CD4-positive, alpha-beta T cell (primary cell): ENCODE measurements at regions not wholly inside any gene's neighbourhood (a gene's known extent, or its start where the extent isn't known, plus 50 kb on each side); places are given as distances from the start of the nearest gene placed in this dataset.

Experiments used
- ATAC-seq: fragments of 200-7000 bp; cut with Tn5 transposase; one replicate; pipeline ENCODE4 v1.10.0; 2022; ENCODE audit warnings: mild to moderate bottlenecking; ENCODE audit not compliant: poor library complexity
- CTCF ChIA-PET: fragments of 350-600 bp; sonication (Branson Sonifier 250); formaldehyde crosslinking; loops from one replicate; lab custom pipeline; 2021; ENCODE audit warnings: antibody characterized with exemption, inconsistent platforms; lab: Charles Lee
- POLR2A ChIA-PET: fragments of 350-600 bp; sonication (Branson Sonifier 250); formaldehyde crosslinking; loops from one replicate; lab custom pipeline; 2021; ENCODE audit warnings: antibody characterized with exemption, inconsistent platforms; lab: Charles Lee
- DNase-seq, 14 experiments: peaks; one replicate each; pipeline ENCODE4 v3.0.0-alpha.2; 2013 to 2020; ENCODE audit warnings: mixed read lengths in 2 of 14
- H3K27ac ChIP-seq, 2 donors: one replicate each; pipeline versions ENCODE4 v1.5.1 to v1.7.0; 2013; ENCODE audit warnings: low read length in 2 of 2, low read depth in 1 of 2, mild to moderate bottlenecking in 1 of 2
- H3K27me3 ChIP-seq, 2 experiments: 1 replicate in 1 of 2; 2 replicates in 1 of 2; pipeline versions ENCODE4 v1.6.1 to v1.7.0; 2013; ENCODE audit warnings: low read length in 2 of 2, control low read depth in 1 of 2, mild to moderate bottlenecking in 1 of 2, moderate library complexity in 1 of 2; ENCODE audit not compliant: insufficient read depth in 2 of 2, control insufficient read depth in 1 of 2
- H3K36me3 ChIP-seq: one replicate; pipeline ENCODE4 v1.6.1; 2013; ENCODE audit warnings: low read length, control low read depth; ENCODE audit not compliant: insufficient read depth
- H3K4me1 ChIP-seq: one replicate; pipeline ENCODE4 v1.6.1; 2013; ENCODE audit warnings: low read length, control low read depth; ENCODE audit not compliant: insufficient read depth
- H3K4me3 ChIP-seq: one replicate; pipeline ENCODE4 v1.5.1; 2013; ENCODE audit warnings: mild to moderate bottlenecking, low read length, moderate library complexity
- H3K9me3 ChIP-seq, 2 experiments: 1 replicate in 1 of 2; 2 replicates in 1 of 2; pipeline versions ENCODE4 v1.6.1 to v1.7.0; 2013; ENCODE audit warnings: low read length in 2 of 2, mild to moderate bottlenecking in 2 of 2, control low read depth in 1 of 2, moderate library complexity in 1 of 2; ENCODE audit not compliant: control insufficient read depth in 1 of 2, insufficient read depth in 1 of 2
- H3K27ac Mint-ChIP-seq: one replicate; pipeline ENCODE4 v1.8.0; 2020; ENCODE audit warnings: mixed read lengths
- H3K27me3 Mint-ChIP-seq: one replicate; pipeline ENCODE4 v1.8.0; 2021; ENCODE audit warnings: mixed read lengths
- H3K36me3 Mint-ChIP-seq: one replicate; pipeline ENCODE4 v1.8.0; 2021; ENCODE audit warnings: low read depth, mixed read lengths
- H3K4me1 Mint-ChIP-seq: one replicate; pipeline ENCODE4 v1.8.0; 2021; ENCODE audit warnings: low read depth, mixed read lengths
- H3K4me3 Mint-ChIP-seq: one replicate; pipeline ENCODE4 v1.8.0; 2020; ENCODE audit warnings: mild to moderate bottlenecking, mixed read lengths
- H3K9me3 Mint-ChIP-seq: one replicate; pipeline ENCODE4 v1.8.0; 2020; ENCODE audit warnings: mixed read lengths
- intact Hi-C, 2 experiments: fragments of 100-400 bp; cut with DNase I in 1 of 2; cut with micrococcal nuclease in 1 of 2; formaldehyde crosslinking; loops; one replicate each; pipeline versions ENCODE4 v1.15.1 to v1.9.0; 2023 to 2025; cut with DNase I, micrococcal nuclease
- TF ChIP-seq, protein P1 (sequence below): fragments of 200-600 bp; IDR thresholded peaks from one replicate; pipeline ENCODE4 v1.8.0; 2022; ENCODE audit warnings: antibody characterized with exemption, mild to moderate bottlenecking

- CTCF ChIA-PET: no interaction called here
- intact Hi-C loops: no loop called here
- Histone ChIP-seq H3K27ac (no peak overlapping the region), H3K27me3 (no peaks in the 10 kb centered on the region), H3K4me1 (no peaks in the 10 kb centered on the region), H3K36me3 (no peaks in the 10 kb centered on the region), H3K4me3 (no peak overlapping the region), H3K9me3 (peaks cover 0 to 4% of the 10 kb centered on the region in 2 experiments)
- no peaks in the 10 kb centered on the region for H3K4me1 Mint-ChIP-seq
- H3K27me3 Mint-ChIP-seq: peaks cover 4% of the 10 kb centered on the region
- H3K9me3 Mint-ChIP-seq: no peaks in the 10 kb centered on the region
- POLR2A ChIA-PET: no interaction called here
- no peak overlapping the region for H3K27ac Mint-ChIP-seq
- ATAC-seq (no peak), DNase-seq (no peak)
- TF ChIP-seq, protein P1, sequence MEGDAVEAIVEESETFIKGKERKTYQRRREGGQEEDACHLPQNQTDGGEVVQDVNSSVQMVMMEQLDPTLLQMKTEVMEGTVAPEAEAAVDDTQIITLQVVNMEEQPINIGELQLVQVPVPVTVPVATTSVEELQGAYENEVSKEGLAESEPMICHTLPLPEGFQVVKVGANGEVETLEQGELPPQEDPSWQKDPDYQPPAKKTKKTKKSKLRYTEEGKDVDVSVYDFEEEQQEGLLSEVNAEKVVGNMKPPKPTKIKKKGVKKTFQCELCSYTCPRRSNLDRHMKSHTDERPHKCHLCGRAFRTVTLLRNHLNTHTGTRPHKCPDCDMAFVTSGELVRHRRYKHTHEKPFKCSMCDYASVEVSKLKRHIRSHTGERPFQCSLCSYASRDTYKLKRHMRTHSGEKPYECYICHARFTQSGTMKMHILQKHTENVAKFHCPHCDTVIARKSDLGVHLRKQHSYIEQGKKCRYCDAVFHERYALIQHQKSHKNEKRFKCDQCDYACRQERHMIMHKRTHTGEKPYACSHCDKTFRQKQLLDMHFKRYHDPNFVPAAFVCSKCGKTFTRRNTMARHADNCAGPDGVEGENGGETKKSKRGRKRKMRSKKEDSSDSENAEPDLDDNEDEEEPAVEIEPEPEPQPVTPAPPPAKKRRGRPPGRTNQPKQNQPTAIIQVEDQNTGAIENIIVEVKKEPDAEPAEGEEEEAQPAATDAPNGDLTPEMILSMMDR: no peak
- no peak overlapping the region for H3K4me3 Mint-ChIP-seq
- H3K36me3 Mint-ChIP-seq: no peaks in the 10 kb centered on the region
Observed at GRCh38 chr10:129179972-129180678, 286.9 kb upstream of the MGMT start.

GRCh38 chr10:129184196-129184595, 282.8 kb upstream of the MGMT start:
- Histone ChIP-seq H3K4me3 (no peak overlapping the region), H3K36me3 (no peaks in the 10 kb centered on the region), H3K9me3 (no peaks in the 10 kb centered on the region), H3K4me1 (no peaks in the 10 kb centered on the region), H3K27ac (no peak overlapping the region), H3K27me3 (no peaks in the 10 kb centered on the region)
- ATAC-seq: no peak
- intact Hi-C loops: no loop called here
- Mint-ChIP-seq H3K27ac (no peak overlapping the region), H3K4me3 (no peak overlapping the region), H3K27me3 (no peaks in the 10 kb centered on the region), H3K36me3 (no peaks in the 10 kb centered on the region), H3K9me3 (peaks cover 8% of the 10 kb centered on the region), H3K4me1 (no peaks in the 10 kb centered on the region)
- ChIA-PET POLR2A (no interaction called here), CTCF (no interaction called here)
- TF ChIP-seq, protein P1: no peak
- no peak for DNase-seq

GRCh38 chr10:129187331-129187730, 279.7 kb upstream of the MGMT start:
- ChIA-PET POLR2A (no interaction called here), CTCF (no interaction called here)
- Histone ChIP-seq H3K27me3 (peaks cover 0 to 10% of the 10 kb centered on the region in 2 experiments), H3K4me1 (no peaks in the 10 kb centered on the region), H3K36me3 (no peaks in the 10 kb centered on the region), H3K9me3 (no peaks in the 10 kb centered on the region), H3K4me3 (no peak overlapping the region), H3K27ac (no peak overlapping the region)
- H3K27me3 Mint-ChIP-seq: peaks cover 5% of the 10 kb centered on the region
- DNase-seq (no peak), ATAC-seq (no peak)
- intact Hi-C loops: no loop called here
- peaks cover 8% of the 10 kb centered on the region for H3K9me3 Mint-ChIP-seq
- H3K36me3 Mint-ChIP-seq: no peaks in the 10 kb centered on the region
- no peak overlapping the region for H3K27ac Mint-ChIP-seq
- no peak overlapping the region for H3K4me3 Mint-ChIP-seq
- TF ChIP-seq, protein P1: no peak
- no peaks in the 10 kb centered on the region for H3K4me1 Mint-ChIP-seq
